Aorta (tissue), 5 donors: ENCODE measurements at regions not wholly inside any gene's neighbourhood (a gene's known extent, or its start where the extent isn't known, plus 50 kb on each side); places are given as distances from the start of the nearest gene placed in this dataset.

Experiments
- ATAC-seq: fragments of 200-7000 bp; cut with Tn5 transposase; one replicate; pipeline ENCODE4 v1.9.1; 2022; ENCODE audit warnings: moderate library complexity; ENCODE audit not compliant: low FRiP score
- DNase-seq, 2 donors: peaks; one replicate each; pipeline ENCODE4 v3.0.0-alpha.2; 2020
- H3K27ac ChIP-seq, 2 donors: one replicate each; pipeline ENCODE4 v1.5.1; 2013; ENCODE audit warnings: low read length in 2 of 2, mild to moderate bottlenecking in 2 of 2, moderate library complexity in 2 of 2, control low read depth in 1 of 2, inconsistent platforms in 1 of 2, low read depth in 1 of 2
- H3K27me3 ChIP-seq, 2 donors: one replicate each; pipeline ENCODE4 v1.6.1; 2013; ENCODE audit warnings: control low read depth in 1 of 2, low read length in 1 of 2, mild to moderate bottlenecking in 1 of 2, moderate library complexity in 1 of 2; ENCODE audit not compliant: insufficient read depth in 2 of 2, control insufficient read depth in 1 of 2
- H3K36me3 ChIP-seq, 2 donors: one replicate each; pipeline ENCODE4 v1.6.1; 2013; ENCODE audit warnings: control low read depth in 1 of 2, low read length in 1 of 2, mild to moderate bottlenecking in 1 of 2; ENCODE audit not compliant: insufficient read depth in 2 of 2, control insufficient read depth in 1 of 2
- H3K4me1 ChIP-seq, 2 donors: one replicate each; pipeline ENCODE4 v1.6.1; 2013; ENCODE audit warnings: low read length in 2 of 2, control low read depth in 1 of 2, mild to moderate bottlenecking in 1 of 2, moderate library complexity in 1 of 2; ENCODE audit not compliant: insufficient read depth in 2 of 2, control insufficient read depth in 1 of 2
- H3K4me3 ChIP-seq, 2 donors: one replicate each; pipeline ENCODE4 v1.5.1; 2013; ENCODE audit warnings: low read length in 2 of 2, control low read depth in 1 of 2, mild to moderate bottlenecking in 1 of 2
- H3K9me3 ChIP-seq: one replicate; pipeline ENCODE4 v1.6.1; 2013; ENCODE audit warnings: mild to moderate bottlenecking, low read length; ENCODE audit not compliant: control insufficient read depth
- WGBS, 2 donors: extraction: QIAGEN DNeasy Blood & Tissue Kit; methylation state at CpG; one replicate each; pipeline ENCODE4 v1.1.7; 2013; 5-methylcytosine and 5-hydroxymethylcytosine counted together
- intact Hi-C, 2 donors: fragments of 100-400 bp; cut with DNase I; formaldehyde crosslinking; loops; one replicate each; pipeline versions ENCODE4 v1.14.2 to v1.15.0; 2022
- donor health status: healthy with polysubstance abuse.
- donor health status: Bipolar disorder and iron deficiency.
- donor health status: DM: no; HTN: no; CAD: no.
- donor health status: DM: no; HTN: no; CAD: no.
- donor health status: DM: yes; HTN: yes; CAD: no.

GRCh38 chr2:128978212-128978611 lies 659.5 kb upstream of the HS6ST1 start:
- ATAC-seq (no peak), DNase-seq (no peak)
- Histone ChIP-seq H3K27me3 (no peaks in the 10 kb centered on the region), H3K36me3 (no peaks in the 10 kb centered on the region), H3K4me1 (no peaks in the 10 kb centered on the region), H3K4me3 (no peak overlapping the region), H3K27ac (no peak overlapping the region), H3K9me3 (no peaks in the 10 kb centered on the region)
- intact Hi-C loops: no loop called here
- 35 to 44% methylated on average over 5 of the region's 5 CpGs for WGBS, 2 donors

GRCh38 chr2:128979182-128979581 lies 660.5 kb upstream of the HS6ST1 start:
- ATAC-seq (no peak), DNase-seq (no peak)
- H3K9me3 ChIP-seq: no peaks in the 10 kb centered on the region
- no peaks in the 10 kb centered on the region for H3K27me3 ChIP-seq
- no peaks in the 10 kb centered on the region for H3K4me1 ChIP-seq
- intact Hi-C loops: no loop called here
- no peaks in the 10 kb centered on the region for H3K36me3 ChIP-seq
- 86 to 87% methylated on average over 8 of the region's 8 CpGs for WGBS, 2 donors
- no peak overlapping the region for H3K4me3 ChIP-seq
- no peak overlapping the region for H3K27ac ChIP-seq

GRCh38 chr2:128980475-128980874 lies 661.8 kb upstream of the HS6ST1 start:
- DNase-seq (no peak), ATAC-seq (no peak)
- Histone ChIP-seq H3K9me3 (no peaks in the 10 kb centered on the region), H3K4me1 (no peaks in the 10 kb centered on the region), H3K36me3 (no peaks in the 10 kb centered on the region), H3K27me3 (no peaks in the 10 kb centered on the region), H3K27ac (no peak overlapping the region), H3K4me3 (no peak overlapping the region)
- WGBS, 2 donors: 82 to 84% methylated on average over 8 of the region's 8 CpGs
- intact Hi-C loops: no loop called here

GRCh38 chr2:128981353-128981752 lies 662.7 kb upstream of the HS6ST1 start:
- intact Hi-C loops: no loop called here
- Histone ChIP-seq H3K4me1 (no peaks in the 10 kb centered on the region), H3K4me3 (no peak overlapping the region), H3K9me3 (no peaks in the 10 kb centered on the region), H3K27me3 (no peaks in the 10 kb centered on the region), H3K27ac (no peak overlapping the region), H3K36me3 (no peaks in the 10 kb centered on the region)
- ATAC-seq (no peak), DNase-seq (no peak)
- 96 to 98% methylated on average over 5 of the region's 5 CpGs for WGBS, 2 donors

- intact Hi-C loops: no loop called here
- H3K4me3 ChIP-seq: no peak overlapping the region
- 83% methylated on average over 5 of the region's 5 CpGs for WGBS, 2 donors
Observed at GRCh38 chr2:128982001-128982400, 663.3 kb upstream of the HS6ST1 start.

GRCh38 chr2:128982670-128983069 lies 664.0 kb upstream of the HS6ST1 start:
- intact Hi-C loops: no loop called here
- Histone ChIP-seq H3K4me3 (no peak overlapping the region), H3K27me3 (peaks cover 0 to 1% of the 10 kb centered on the region in 2 donors), H3K36me3 (no peaks in the 10 kb centered on the region), H3K4me1 (no peaks in the 10 kb centered on the region), H3K27ac (no peak overlapping the region), H3K9me3 (no peaks in the 10 kb centered on the region)
- DNase-seq (no peak), ATAC-seq (no peak)
- 88 to 97% methylated on average over 4 of the region's 4 CpGs for WGBS, 2 donors

More at GRCh38 chr2:128982001-128982400, 663.3 kb upstream of the HS6ST1 start:
- DNase-seq (no peak), ATAC-seq (no peak)
- Histone ChIP-seq H3K36me3 (no peaks in the 10 kb centered on the region), H3K27me3 (peaks cover 0 to under 1% of the 10 kb centered on the region in 2 donors), H3K9me3 (no peaks in the 10 kb centered on the region), H3K27ac (no peak overlapping the region), H3K4me1 (no peaks in the 10 kb centered on the region)

- no peaks in the 10 kb centered on the region for H3K4me1 ChIP-seq
- H3K27ac ChIP-seq: no peak overlapping the region
- intact Hi-C loops: no loop called here
- WGBS, 2 donors: 55 to 57% methylated on average over 2 of the region's 2 CpGs
- no peak overlapping the region for H3K4me3 ChIP-seq
- ATAC-seq: no peak
- no peak for DNase-seq
- no peaks in the 10 kb centered on the region for H3K36me3 ChIP-seq
- peaks cover 0 to 1% of the 10 kb centered on the region in 2 donors for H3K27me3 ChIP-seq
- H3K9me3 ChIP-seq: no peaks in the 10 kb centered on the region
Observed at GRCh38 chr2:128983094-128983493, 664.4 kb upstream of the HS6ST1 start.

- WGBS, 2 donors: 82 to 88% methylated on average over 2 of the region's 2 CpGs
- Histone ChIP-seq H3K36me3 (no peaks in the 10 kb centered on the region), H3K9me3 (no peaks in the 10 kb centered on the region), H3K4me1 (no peaks in the 10 kb centered on the region), H3K27me3 (peaks cover 0 to 1% of the 10 kb centered on the region in 2 donors), H3K27ac (no peak overlapping the region), H3K4me3 (no peak overlapping the region)
- no peak for DNase-seq
- no peak for ATAC-seq
- intact Hi-C loops: no loop called here
Observed at GRCh38 chr2:128984081-128984480, 665.4 kb upstream of the HS6ST1 start.

GRCh38 chr2:128984855-128985254 lies 666.2 kb upstream of the HS6ST1 start:
- Histone ChIP-seq H3K27me3 (peaks cover 0 to 1% of the 10 kb centered on the region in 2 donors), H3K36me3 (no peaks in the 10 kb centered on the region), H3K4me1 (no peaks in the 10 kb centered on the region), H3K9me3 (no peaks in the 10 kb centered on the region), H3K4me3 (no peak overlapping the region), H3K27ac (no peak overlapping the region)
- WGBS, 2 donors: 90 to 91% methylated on average over 8 of the region's 8 CpGs
- intact Hi-C loops: no loop called here
- no peak for DNase-seq
- ATAC-seq: no peak
